ENCODE measurements at regions not wholly inside any gene's neighbourhood (a gene's known extent, or its start where the extent isn't known, plus 50 kb on each side); places are given as distances from the start of the nearest gene placed in this dataset.

GRCh38 chrX:2585158-2585470 lies 84.3 kb upstream of the DHRSX start:
- TF ChIP-seq CTCF (IDR thresholded peaks at IDR 0.05) (no peak), POLR2AphosphoS5 (IDR thresholded peaks at IDR 0.05) (no peak), POLR2A (IDR thresholded peaks at IDR 0.05) (no peak)

Data from prostate gland (tissue), 2 donors.